B cell (primary cell): ENCODE measurements at regions not wholly inside any gene's neighbourhood (a gene's known extent, or its start where the extent isn't known, plus 50 kb on each side); places are given as distances from the start of the nearest gene placed in this dataset.

Experiments
- CTCF ChIP-seq: fragments of 200-600 bp; IDR thresholded peaks from one replicate; pipeline ENCODE4 v1.8.0; 2022; ENCODE audit warnings: antibody characterized with exemption, mild to moderate bottlenecking
- EZH2 ChIP-seq: IDR thresholded peaks from 2 replicates; pipeline ENCODE4 v1.6.1; 2012; ENCODE audit warnings: borderline replicate concordance, low read depth, mild to moderate bottlenecking, moderate library complexity, low read length; ENCODE audit not compliant: insufficient read depth, poor library complexity, severe bottlenecking

- TF ChIP-seq EZH2 (no peak), CTCF (no peak)
Measured at GRCh38 chr4:71188951-71189350, 149.9 kb upstream of the SLC4A4 start.
